ENCODE measurements at regions not wholly inside any gene's neighbourhood (a gene's known extent, or its start where the extent isn't known, plus 50 kb on each side); places are given as distances from the start of the nearest gene placed in this dataset.
A peak's percentile ranks its signal among the peaks of the same experiment; 100 is the strongest.

DNA sequence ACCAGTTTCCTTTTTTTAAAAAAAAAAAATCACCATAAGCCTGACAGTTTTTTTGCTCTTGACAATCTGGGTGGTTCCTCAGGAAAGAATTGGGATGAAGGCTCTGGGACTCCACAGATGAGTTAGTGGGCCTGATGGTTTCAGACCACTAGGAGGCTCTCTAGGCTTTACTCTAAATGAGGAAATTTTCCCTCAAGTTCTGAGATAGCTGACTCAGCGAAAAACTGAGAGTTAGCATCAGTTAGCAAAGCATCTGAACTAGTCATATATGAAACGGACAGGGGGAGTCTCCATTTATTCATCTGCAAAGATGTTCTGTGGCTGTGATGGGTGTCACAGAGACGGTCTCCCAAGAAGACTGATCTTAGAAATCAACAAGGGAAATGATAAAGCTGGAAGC, 314.3 kb upstream of the OR4E1 start:
- Histone ChIP-seq H3K9ac (ENCODE audit: low read depth in 1 of 2, low read length in 2 of 2) (no peak overlapping the region), H3K36me3 (ENCODE audit: control insufficient read depth in 4 of 4, insufficient read depth in 3 of 4, low read depth in 1 of 4, low read length in 3 of 4) (no peaks in the 10 kb centered on the region), H3K4me1 (ENCODE audit: control insufficient read depth in 4 of 4, insufficient read depth in 4 of 4, low read length in 3 of 4) (no peaks in the 10 kb centered on the region), H3K4me3 (ENCODE audit: low read depth in 1 of 3, low read length in 3 of 3) (no peak overlapping the region), H3K27ac (ENCODE audit: low read depth in 1 of 2, low read length in 2 of 2) (no peak overlapping the region), H3K27me3 (ENCODE audit: control insufficient read depth in 4 of 4, insufficient read depth in 4 of 4, low read length in 3 of 4) (peaks cover 0 to 2% (median under 1%) of the 10 kb centered on the region in 4 donors), H3K9me3 (ENCODE audit: control insufficient read depth in 4 of 4, low read length in 3 of 4) (no peaks in the 10 kb centered on the region)
- DNase-seq (ENCODE audit: low spot score): no peak
- WGBS: 17% methylated on average over 3 of the region's 3 CpGs
- peak; percentile 25 to 30 for TF ChIP-seq RAD21 (IDR thresholded peaks at IDR 0.05)
- no peak for TF ChIP-seq GABPA (IDR thresholded peaks at IDR 0.05 in 1 of 2, conservative IDR thresholded peaks at IDR 0.05 in 1 of 2)
- peak; percentile 17 for TF ChIP-seq CTCF (IDR thresholded peaks at IDR 0.05; ENCODE audit: low read depth, low read length, missing input control)

DNA sequence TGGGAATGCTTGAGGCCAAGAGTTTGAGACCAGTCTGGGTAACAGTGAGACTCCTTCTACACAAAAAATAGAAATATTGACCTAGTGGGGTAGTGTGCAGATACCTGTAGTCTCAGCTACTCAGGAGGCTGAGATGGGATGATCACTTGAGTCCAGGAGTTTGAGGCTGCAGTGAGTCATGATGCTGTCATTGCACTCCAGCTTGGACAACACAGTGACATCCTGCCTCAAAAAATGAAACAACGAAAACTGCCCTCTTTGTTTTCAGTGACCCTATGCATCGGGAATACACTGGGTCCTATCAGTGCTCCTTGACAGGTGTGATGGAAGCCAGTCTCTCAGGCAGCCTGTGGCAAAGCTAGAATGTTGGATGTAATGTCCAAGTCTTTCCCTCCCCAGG, 311.5 kb upstream of the OR4E1 start:
- Histone ChIP-seq H3K9ac (ENCODE audit: low read depth in 1 of 2, low read length in 2 of 2) (no peak overlapping the region), H3K36me3 (ENCODE audit: control insufficient read depth in 4 of 4, insufficient read depth in 3 of 4, low read depth in 1 of 4, low read length in 3 of 4) (no peaks in the 10 kb centered on the region), H3K4me3 (ENCODE audit: low read depth in 1 of 3, low read length in 3 of 3) (no peak overlapping the region), H3K27me3 (ENCODE audit: control insufficient read depth in 4 of 4, insufficient read depth in 4 of 4, low read length in 3 of 4) (peaks cover 0 to 2% (median 0%) of the 10 kb centered on the region in 4 donors), H3K4me1 (ENCODE audit: control insufficient read depth in 4 of 4, insufficient read depth in 4 of 4, low read length in 3 of 4) (no peaks in the 10 kb centered on the region), H3K27ac (ENCODE audit: low read depth in 1 of 2, low read length in 2 of 2) (no peak overlapping the region), H3K9me3 (ENCODE audit: control insufficient read depth in 4 of 4, low read length in 3 of 4) (no peaks in the 10 kb centered on the region)
- TF ChIP-seq FOXA1 (IDR thresholded peaks at IDR 0.05): no peak
- TF ChIP-seq RAD21 (IDR thresholded peaks at IDR 0.05): no peak
- TF ChIP-seq MAX (IDR thresholded peaks at IDR 0.05): no peak
- no peak for TF ChIP-seq JUND (IDR thresholded peaks at IDR 0.05)
- TF ChIP-seq, protein P1, sequence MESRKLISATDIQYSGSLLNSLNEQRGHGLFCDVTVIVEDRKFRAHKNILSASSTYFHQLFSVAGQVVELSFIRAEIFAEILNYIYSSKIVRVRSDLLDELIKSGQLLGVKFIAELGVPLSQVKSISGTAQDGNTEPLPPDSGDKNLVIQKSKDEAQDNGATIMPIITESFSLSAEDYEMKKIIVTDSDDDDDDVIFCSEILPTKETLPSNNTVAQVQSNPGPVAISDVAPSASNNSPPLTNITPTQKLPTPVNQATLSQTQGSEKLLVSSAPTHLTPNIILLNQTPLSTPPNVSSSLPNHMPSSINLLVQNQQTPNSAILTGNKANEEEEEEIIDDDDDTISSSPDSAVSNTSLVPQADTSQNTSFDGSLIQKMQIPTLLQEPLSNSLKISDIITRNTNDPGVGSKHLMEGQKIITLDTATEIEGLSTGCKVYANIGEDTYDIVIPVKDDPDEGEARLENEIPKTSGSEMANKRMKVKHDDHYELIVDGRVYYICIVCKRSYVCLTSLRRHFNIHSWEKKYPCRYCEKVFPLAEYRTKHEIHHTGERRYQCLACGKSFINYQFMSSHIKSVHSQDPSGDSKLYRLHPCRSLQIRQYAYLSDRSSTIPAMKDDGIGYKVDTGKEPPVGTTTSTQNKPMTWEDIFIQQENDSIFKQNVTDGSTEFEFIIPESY (IDR thresholded peaks at IDR 0.05): no peak
- TF ChIP-seq FOXA2 (IDR thresholded peaks at IDR 0.05): no peak
- TF ChIP-seq ATF3 (IDR thresholded peaks at IDR 0.05): no peak
- TF ChIP-seq, protein P2, sequence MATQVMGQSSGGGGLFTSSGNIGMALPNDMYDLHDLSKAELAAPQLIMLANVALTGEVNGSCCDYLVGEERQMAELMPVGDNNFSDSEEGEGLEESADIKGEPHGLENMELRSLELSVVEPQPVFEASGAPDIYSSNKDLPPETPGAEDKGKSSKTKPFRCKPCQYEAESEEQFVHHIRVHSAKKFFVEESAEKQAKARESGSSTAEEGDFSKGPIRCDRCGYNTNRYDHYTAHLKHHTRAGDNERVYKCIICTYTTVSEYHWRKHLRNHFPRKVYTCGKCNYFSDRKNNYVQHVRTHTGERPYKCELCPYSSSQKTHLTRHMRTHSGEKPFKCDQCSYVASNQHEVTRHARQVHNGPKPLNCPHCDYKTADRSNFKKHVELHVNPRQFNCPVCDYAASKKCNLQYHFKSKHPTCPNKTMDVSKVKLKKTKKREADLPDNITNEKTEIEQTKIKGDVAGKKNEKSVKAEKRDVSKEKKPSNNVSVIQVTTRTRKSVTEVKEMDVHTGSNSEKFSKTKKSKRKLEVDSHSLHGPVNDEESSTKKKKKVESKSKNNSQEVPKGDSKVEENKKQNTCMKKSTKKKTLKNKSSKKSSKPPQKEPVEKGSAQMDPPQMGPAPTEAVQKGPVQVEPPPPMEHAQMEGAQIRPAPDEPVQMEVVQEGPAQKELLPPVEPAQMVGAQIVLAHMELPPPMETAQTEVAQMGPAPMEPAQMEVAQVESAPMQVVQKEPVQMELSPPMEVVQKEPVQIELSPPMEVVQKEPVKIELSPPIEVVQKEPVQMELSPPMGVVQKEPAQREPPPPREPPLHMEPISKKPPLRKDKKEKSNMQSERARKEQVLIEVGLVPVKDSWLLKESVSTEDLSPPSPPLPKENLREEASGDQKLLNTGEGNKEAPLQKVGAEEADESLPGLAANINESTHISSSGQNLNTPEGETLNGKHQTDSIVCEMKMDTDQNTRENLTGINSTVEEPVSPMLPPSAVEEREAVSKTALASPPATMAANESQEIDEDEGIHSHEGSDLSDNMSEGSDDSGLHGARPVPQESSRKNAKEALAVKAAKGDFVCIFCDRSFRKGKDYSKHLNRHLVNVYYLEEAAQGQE (IDR thresholded peaks at IDR 0.05): no peak
- no peak for TF ChIP-seq HNF4A (conservative IDR thresholded peaks at IDR 0.05)
- no peak for TF ChIP-seq YY1 (IDR thresholded peaks at IDR 0.05)
- TF ChIP-seq SP1 (IDR thresholded peaks at IDR 0.05): no peak
- TF ChIP-seq EGR1 (IDR thresholded peaks at IDR 0.05; ENCODE audit: low read depth in 2 of 2): no peak
- no peak for TF ChIP-seq TAF1 (conservative IDR thresholded peaks at IDR 0.05)
- WGBS: 33% methylated on average over 2 of the region's 2 CpGs
- no peak for DNase-seq (ENCODE audit: low spot score)

All from liver (tissue), 8 donors.